Endometrium (tissue), 2 donors: ENCODE measurements at regions not wholly inside any gene's neighbourhood (a gene's known extent, or its start where the extent isn't known, plus 50 kb on each side); places are given as distances from the start of the nearest gene placed in this dataset.
A peak's percentile ranks its signal among the peaks of the same experiment; 100 is the strongest.

Experiments used
- FAIRE-seq: peaks from 2 replicates; lab custom pipeline; 2012; peaks lifted over from hg19 to GRCh38; lab: Jason Lieb, UNC
- donor health status: control.
- donor health status: control.

GRCh38 chr3:152516216-152516615 is 247.5 kb downstream of the MBNL1 start:
- no peak for FAIRE-seq

- no peak for FAIRE-seq
These were observed 248.8 kb downstream of the MBNL1 start for GRCh38 chr3:152517502-152517901.

- FAIRE-seq: no peak
These were observed 249.6 kb downstream of the MBNL1 start for GRCh38 chr3:152518346-152518745.

- no peak for FAIRE-seq
These were observed 250.6 kb downstream of the MBNL1 start for GRCh38 chr3:152519376-152519775.

- FAIRE-seq: no peak
These were observed 253.3 kb downstream of the MBNL1 start for GRCh38 chr3:152522036-152522435.

- peak; percentile 96 for FAIRE-seq
These were observed 255.7 kb downstream of the MBNL1 start for GRCh38 chr3:152524198-152525140.

- FAIRE-seq: no peak
These were observed 263.0 kb downstream of the MBNL1 start for GRCh38 chr3:152531717-152532116.

GRCh38 chr3:152538518-152538917 is 269.8 kb downstream of the MBNL1 start:
- no peak for FAIRE-seq

GRCh38 chr3:152539191-152539764 is 270.5 kb downstream of the MBNL1 start:
- FAIRE-seq: no peak

- no peak for FAIRE-seq
These were observed 271.4 kb downstream of the MBNL1 start for GRCh38 chr3:152540120-152540519.

GRCh38 chr3:152547153-152547552 is 278.4 kb downstream of the MBNL1 start:
- no peak for FAIRE-seq

- no peak for FAIRE-seq
These were observed 280.5 kb downstream of the MBNL1 start for GRCh38 chr3:152549263-152549662.

- no peak for FAIRE-seq
These were observed 281.6 kb downstream of the MBNL1 start for GRCh38 chr3:152550284-152550683.

- no peak for FAIRE-seq
These were observed 280.0 kb upstream of the P2RY1 start for GRCh38 chr3:152554980-152555379.

- FAIRE-seq: no peak
These were observed 279.2 kb upstream of the P2RY1 start for GRCh38 chr3:152555666-152556291.

- FAIRE-seq: peak; percentile 71
These were observed 278.1 kb upstream of the P2RY1 start for GRCh38 chr3:152556731-152557254.

GRCh38 chr3:152557302-152557999 is 277.5 kb upstream of the P2RY1 start:
- no peak for FAIRE-seq

GRCh38 chr3:152558386-152558785 is 276.5 kb upstream of the P2RY1 start:
- peak; percentile 70 for FAIRE-seq

GRCh38 chr3:152559246-152559645 is 275.7 kb upstream of the P2RY1 start:
- no peak for FAIRE-seq

GRCh38 chr3:152564459-152564858 is 270.5 kb upstream of the P2RY1 start:
- no peak for FAIRE-seq

GRCh38 chr3:152574461-152575079 is 260.4 kb upstream of the P2RY1 start:
- FAIRE-seq: peak; percentile 83

GRCh38 chr3:152578769-152579168 is 256.2 kb upstream of the P2RY1 start:
- FAIRE-seq: no peak
